Keratinocyte (primary cell): ENCODE measurements at regions not wholly inside any gene's neighbourhood (a gene's known extent, or its start where the extent isn't known, plus 50 kb on each side); places are given as distances from the start of the nearest gene placed in this dataset.
"Not testable (repeated sequence)": the region's sequence is repeated elsewhere in the genome, so short reads cannot be mapped to it uniquely, and the experiment has no call there.

Experiments used
- CTCF ChIP-seq, 3 experiments: IDR thresholded peaks in 1 of 3; conservative IDR thresholded peaks in 1 of 3; optimal IDR thresholded peaks in 1 of 3; 2 replicates in 2 of 3; 3 replicates in 1 of 3; pipeline versions ENCODE3 to v1.5.1; 2011; ENCODE audit warnings: low read length in 3 of 3, mild to moderate bottlenecking in 3 of 3, moderate library complexity in 2 of 3, control low read depth in 1 of 3, inconsistent platforms in 1 of 3; ENCODE audit not compliant: insufficient read depth in 2 of 3; ENCODE audit errors: extremely low read depth in 1 of 3
- EZH2 ChIP-seq: IDR thresholded peaks from one replicate; pipeline ENCODE4 v1.6.1; 2012; ENCODE audit warnings: inconsistent platforms, mild to moderate bottlenecking, low read length, moderate library complexity

GRCh38 chr5:62248192-62248591, 57.8 kb upstream of the KIF2A start:
- not testable (repeated sequence) for TF ChIP-seq CTCF (optimal IDR thresholded peaks at IDR 0.05 in 1 of 3, IDR thresholded peaks at IDR 0.05 in 1 of 3, conservative IDR thresholded peaks at IDR 0.05 in 1 of 3; ENCODE audit: extremely low read depth in 1 of 3, insufficient read depth in 2 of 3, low read length in 3 of 3); EZH2
